Activated T-cell treated with anti-CD3 and anti-CD28 coated beads, Interleukin-2, amount 50 U/mL, for 24 hours (primary cell): ENCODE measurements at regions not wholly inside any gene's neighbourhood (a gene's known extent, or its start where the extent isn't known, plus 50 kb on each side); places are given as distances from the start of the nearest gene placed in this dataset.

Experiments
- DNase-seq: peaks from one replicate; pipeline ENCODE4 v3.0.0-alpha.2; 2020
- H3K27ac Mint-ChIP-seq: 2 replicates; pipeline ENCODE4 v1.8.0; 2020; ENCODE audit warnings: mild to moderate bottlenecking, mixed read lengths
- H3K27me3 Mint-ChIP-seq: 2 replicates; pipeline ENCODE4 v1.8.0; 2020; ENCODE audit warnings: mixed read lengths
- H3K36me3 Mint-ChIP-seq: 2 replicates; pipeline ENCODE4 v1.8.0; 2020; ENCODE audit warnings: low read depth, mixed read lengths
- H3K4me1 Mint-ChIP-seq: 2 replicates; pipeline ENCODE4 v1.8.0; 2020; ENCODE audit warnings: low read depth, mixed read lengths
- H3K4me3 Mint-ChIP-seq: 2 replicates; pipeline ENCODE4 v1.8.0; 2020; ENCODE audit warnings: mild to moderate bottlenecking, moderate library complexity, mixed read lengths
- H3K9me3 Mint-ChIP-seq: 2 replicates; pipeline ENCODE4 v1.8.0; 2020; ENCODE audit warnings: mixed read lengths

DNA sequence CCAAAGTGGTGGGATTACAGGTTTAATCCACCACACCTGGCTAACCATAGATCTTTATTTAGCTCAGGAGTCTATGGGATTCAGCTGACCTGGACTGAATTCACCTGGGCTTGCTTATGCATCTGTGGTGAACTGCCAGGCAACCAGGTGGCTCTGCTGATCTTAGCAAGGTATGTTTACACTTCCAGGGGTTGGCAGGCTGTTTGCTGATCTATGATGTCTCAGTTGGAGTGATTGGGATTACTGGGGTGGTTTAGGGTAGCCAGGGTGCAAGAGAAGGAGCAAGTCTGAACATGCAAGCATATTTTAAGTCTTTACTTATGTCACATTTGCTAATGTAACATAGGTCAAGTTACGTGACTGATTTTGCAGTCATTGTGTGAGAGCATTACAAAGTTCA, 63.6 kb upstream of the JAK2 start:
- H3K27ac Mint-ChIP-seq, result no peak overlapping the region
- no peaks in the 10 kb centered on the region for H3K27me3 Mint-ChIP-seq
- no peaks in the 10 kb centered on the region for H3K36me3 Mint-ChIP-seq
- H3K4me3 Mint-ChIP-seq, result no peak overlapping the region
- H3K4me1 Mint-ChIP-seq, result peaks cover 17% of the 10 kb centered on the region
- no peaks in the 10 kb centered on the region for H3K9me3 Mint-ChIP-seq
- no peak for DNase-seq

DNA sequence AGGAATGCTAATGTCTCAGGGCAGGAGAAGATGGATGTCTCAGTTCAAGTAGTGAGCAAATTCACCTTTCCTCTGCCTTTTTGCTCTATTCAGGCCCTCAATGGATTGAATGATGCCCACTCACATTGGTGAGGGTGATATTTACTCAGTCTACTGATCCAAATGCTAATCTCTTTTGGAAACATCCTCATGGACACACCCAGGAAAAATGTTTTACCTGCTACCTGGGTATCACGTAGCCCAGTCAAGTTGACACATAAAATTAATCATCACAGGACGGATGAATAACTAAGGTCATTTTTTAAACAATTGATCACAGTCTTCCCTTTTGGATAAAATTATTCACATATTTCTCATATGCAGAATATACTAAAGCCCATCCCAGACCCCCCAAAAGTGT, 63.0 kb upstream of the JAK2 start:
- Mint-ChIP-seq H3K4me1 (peaks cover 21% of the 10 kb centered on the region), H3K36me3 (no peaks in the 10 kb centered on the region), H3K27me3 (no peaks in the 10 kb centered on the region), H3K9me3 (no peaks in the 10 kb centered on the region), H3K4me3 (no peak overlapping the region), H3K27ac (no peak overlapping the region)
- no peak for DNase-seq

DNA sequence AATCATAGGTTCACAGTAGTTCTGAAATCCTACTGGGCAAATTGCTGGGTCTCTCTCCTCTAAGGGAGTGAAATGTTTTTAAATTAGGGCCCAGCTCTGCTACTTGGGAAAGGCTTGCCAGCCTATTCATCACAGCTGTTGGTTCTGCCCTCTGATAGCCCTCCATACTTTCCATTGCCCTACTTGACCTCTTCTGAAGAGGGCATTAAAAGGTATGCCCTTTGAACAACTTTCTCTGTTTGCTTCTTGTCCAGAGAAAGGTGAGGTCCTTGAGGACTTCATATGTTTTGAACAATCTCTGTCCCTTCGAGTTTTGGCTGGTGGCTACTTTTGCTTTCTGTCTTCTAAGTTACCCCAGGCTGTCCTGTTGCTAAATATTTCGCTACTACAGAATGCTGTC, 62.3 kb upstream of the JAK2 start:
- H3K9me3 Mint-ChIP-seq, result no peaks in the 10 kb centered on the region
- peaks cover 28% of the 10 kb centered on the region for H3K4me1 Mint-ChIP-seq
- no peaks in the 10 kb centered on the region for H3K36me3 Mint-ChIP-seq
- H3K27ac Mint-ChIP-seq, result no peak overlapping the region
- no peaks in the 10 kb centered on the region for H3K27me3 Mint-ChIP-seq
- H3K4me3 Mint-ChIP-seq, result no peak overlapping the region
- no peak for DNase-seq

DNA sequence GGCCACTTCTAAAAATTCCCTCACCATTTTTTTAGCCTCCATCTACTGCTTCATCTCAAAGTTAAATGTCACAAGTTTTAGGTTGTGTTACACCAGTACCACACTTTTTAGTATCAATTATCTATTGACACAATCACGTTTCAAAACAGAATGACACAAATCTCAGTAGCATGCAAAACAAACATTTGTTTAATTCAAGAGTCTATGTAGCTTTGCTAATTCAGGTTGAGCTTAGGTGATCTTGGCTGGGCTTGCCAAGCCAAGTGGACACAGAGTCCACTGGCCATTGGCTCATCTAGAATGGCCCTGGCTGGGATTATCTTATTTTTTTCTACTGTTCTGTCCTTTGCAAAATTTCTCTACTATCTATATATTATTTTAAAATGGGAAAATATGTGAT, 61.9 kb upstream of the JAK2 start:
- Mint-ChIP-seq H3K9me3 (no peaks in the 10 kb centered on the region), H3K36me3 (no peaks in the 10 kb centered on the region), H3K4me3 (no peak overlapping the region), H3K27ac (no peak overlapping the region), H3K4me1 (peaks cover 29% of the 10 kb centered on the region), H3K27me3 (no peaks in the 10 kb centered on the region)
- DNase-seq, result no peak

DNA sequence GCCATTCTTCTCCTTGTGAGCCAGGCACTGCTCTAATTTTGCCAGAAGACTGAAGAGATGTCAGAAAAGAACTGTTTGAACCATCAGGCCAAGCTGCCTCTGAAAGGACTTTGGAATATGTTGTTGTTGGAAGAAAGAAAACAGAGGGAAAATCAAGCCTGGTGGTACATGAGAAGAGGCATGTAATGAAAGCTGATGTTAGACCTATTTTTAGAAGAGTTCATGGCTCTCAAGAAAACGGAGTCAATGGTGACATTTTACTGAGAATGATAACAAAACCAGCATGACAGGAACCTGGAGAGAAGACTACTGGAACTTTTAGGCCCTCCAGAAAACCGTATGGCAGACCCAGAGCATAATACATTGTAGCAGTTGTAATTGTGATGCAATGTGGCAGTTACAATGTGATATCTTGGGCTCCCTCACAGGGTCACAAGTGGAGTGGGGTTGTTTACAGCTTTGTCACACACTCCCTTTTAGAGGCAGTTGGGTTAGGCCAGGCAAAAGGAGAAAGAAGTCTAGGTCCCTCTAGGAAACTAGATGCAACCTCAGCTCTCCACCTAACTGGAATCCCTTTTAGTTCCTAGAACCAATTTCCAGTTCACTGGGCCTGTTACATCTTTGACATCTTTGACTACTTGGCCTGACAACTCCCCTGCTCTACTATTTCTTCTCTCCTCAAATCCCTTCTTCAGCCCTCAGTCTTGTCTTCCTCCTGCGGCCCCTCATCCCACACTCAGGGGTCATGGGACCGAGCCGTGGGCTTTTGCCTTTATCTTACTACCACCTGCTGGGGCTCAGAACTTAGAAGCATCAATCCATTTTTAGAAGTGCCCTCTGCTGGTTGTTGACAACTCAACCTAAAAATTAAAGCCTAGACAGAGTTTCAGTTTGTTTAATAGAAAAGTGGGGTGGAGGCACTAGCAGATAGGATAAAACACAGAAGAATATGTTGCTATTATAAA, 61.2 kb upstream of the JAK2 start:
- peak; percentile 37 for DNase-seq
- H3K27ac Mint-ChIP-seq, result no peak overlapping the region
- no peaks in the 10 kb centered on the region for H3K36me3 Mint-ChIP-seq

DNA sequence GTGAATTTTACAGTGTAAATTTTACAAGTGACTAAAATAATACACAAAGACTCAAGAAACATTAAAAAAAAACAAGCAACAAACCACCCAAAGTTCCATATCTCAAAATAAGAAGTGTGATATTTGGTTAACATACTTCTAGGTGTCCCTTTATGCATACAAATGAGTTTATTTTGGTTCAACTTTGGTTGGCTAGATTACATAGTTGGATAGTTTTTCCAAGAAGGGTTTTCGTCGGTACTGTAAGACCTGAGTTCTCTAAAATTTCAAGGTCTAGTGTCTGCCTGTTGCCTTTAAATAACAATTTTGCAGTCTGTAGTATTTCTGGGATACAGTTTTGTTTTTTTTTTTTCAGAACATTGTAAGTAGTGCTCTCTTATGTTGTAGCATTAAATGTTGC, 58.8 kb upstream of the JAK2 start:
- H3K27me3 Mint-ChIP-seq, result no peaks in the 10 kb centered on the region
- H3K4me1 Mint-ChIP-seq, result peaks cover 30% of the 10 kb centered on the region
- peak overlapping the region; percentile 33 for H3K27ac Mint-ChIP-seq
- H3K4me3 Mint-ChIP-seq, result no peak overlapping the region
- no peaks in the 10 kb centered on the region for H3K9me3 Mint-ChIP-seq
- DNase-seq, result no peak
- H3K36me3 Mint-ChIP-seq, result no peaks in the 10 kb centered on the region

More for the DNA sequence above, 61.2 kb upstream of the JAK2 start:
- no peaks in the 10 kb centered on the region for H3K9me3 Mint-ChIP-seq
- H3K27me3 Mint-ChIP-seq, result no peaks in the 10 kb centered on the region
- H3K4me3 Mint-ChIP-seq, result no peak overlapping the region
- peaks cover 29% of the 10 kb centered on the region for H3K4me1 Mint-ChIP-seq

DNA sequence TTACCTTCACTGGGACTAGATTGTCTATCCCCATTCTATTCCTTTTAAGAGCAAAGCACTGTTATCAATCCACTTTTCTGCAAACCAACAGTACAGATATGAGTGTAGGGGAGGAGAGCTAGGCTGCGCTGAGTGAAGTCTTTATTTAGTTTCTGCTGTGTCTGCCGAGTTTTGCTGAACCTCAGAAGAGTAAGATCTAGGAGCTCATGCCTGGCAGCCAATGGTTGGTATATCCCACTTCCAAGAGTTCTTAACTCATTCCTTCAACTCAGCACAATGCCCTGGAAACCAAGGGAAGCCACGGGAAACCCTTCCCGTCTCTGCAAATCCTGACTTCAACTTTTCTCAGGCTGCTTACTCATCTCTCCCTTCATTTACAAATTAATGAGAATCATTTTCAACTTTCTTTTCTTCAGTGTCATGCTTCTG, 58.0 kb upstream of the JAK2 start:
- no peak for DNase-seq
- Mint-ChIP-seq H3K4me1 (peaks cover 30% of the 10 kb centered on the region), H3K27me3 (no peaks in the 10 kb centered on the region), H3K9me3 (no peaks in the 10 kb centered on the region), H3K4me3 (no peak overlapping the region), H3K27ac (peak overlapping the region; percentile 28), H3K36me3 (no peaks in the 10 kb centered on the region)

DNA sequence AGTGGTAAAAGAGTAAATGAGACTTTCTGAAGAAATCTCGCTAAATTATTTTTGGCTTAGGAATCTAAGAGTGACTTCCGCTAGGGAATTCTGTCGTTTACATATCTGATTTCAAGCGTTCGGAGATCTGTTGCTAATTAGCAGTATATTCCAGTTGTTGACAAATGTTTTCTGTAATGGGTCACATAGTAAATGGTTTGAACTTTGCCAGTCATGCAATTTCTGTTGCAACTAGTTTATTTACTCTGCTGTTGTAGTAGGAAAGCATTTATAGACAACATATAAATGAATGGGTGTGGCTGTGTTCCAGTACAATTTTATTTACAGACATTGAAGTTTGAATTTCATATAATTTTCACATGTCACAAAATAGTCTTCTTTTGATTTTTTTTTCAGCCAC, 57.4 kb upstream of the JAK2 start:
- DNase-seq, result no peak
- H3K9me3 Mint-ChIP-seq, result no peaks in the 10 kb centered on the region
- H3K4me3 Mint-ChIP-seq, result no peak overlapping the region
- no peaks in the 10 kb centered on the region for H3K27me3 Mint-ChIP-seq
- H3K36me3 Mint-ChIP-seq, result no peaks in the 10 kb centered on the region
- no peak overlapping the region for H3K27ac Mint-ChIP-seq
- H3K4me1 Mint-ChIP-seq, result peaks cover 30% of the 10 kb centered on the region

DNA sequence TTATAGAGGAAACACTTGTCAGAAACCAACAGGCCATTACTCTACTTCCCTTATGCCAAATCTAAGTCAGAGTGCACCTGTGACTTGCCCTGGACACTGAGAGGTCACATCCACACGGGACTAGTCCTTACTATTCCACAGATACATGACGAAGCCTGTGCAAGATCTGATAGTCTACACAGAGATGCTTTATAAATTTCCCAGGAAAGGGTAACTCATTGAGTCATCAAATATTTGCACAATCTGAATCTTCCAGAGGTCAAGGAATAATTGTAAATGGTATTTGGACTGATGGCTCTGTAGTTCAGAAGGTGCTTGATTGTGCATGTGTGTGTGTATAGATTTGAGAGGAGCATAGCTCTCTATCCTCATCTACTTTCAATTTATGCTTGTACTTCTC, 55.2 kb upstream of the JAK2 start:
- H3K27ac Mint-ChIP-seq, result no peak overlapping the region
- H3K27me3 Mint-ChIP-seq, result no peaks in the 10 kb centered on the region
- H3K9me3 Mint-ChIP-seq, result no peaks in the 10 kb centered on the region
- no peaks in the 10 kb centered on the region for H3K36me3 Mint-ChIP-seq
- peaks cover 24% of the 10 kb centered on the region for H3K4me1 Mint-ChIP-seq
- no peak overlapping the region for H3K4me3 Mint-ChIP-seq
- no peak for DNase-seq

DNA sequence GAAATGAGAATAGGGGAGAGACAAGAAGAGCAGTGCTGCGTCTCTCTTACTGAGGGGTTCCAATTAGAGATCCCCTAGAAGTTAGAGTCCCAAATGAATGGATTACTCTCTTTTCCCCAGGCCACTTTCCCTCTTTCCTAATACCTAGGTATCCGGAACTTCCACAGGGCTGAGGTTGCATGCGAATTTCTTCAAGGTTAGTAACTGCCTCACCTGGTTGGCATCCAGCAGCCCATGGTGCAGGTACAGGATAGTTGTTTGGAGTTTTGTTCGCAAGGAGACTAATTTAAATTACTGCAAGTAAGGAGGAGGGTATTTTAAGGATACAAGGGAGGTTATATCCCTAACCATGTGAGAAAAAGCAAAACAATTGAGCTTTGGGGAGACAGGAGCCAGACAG, 52.4 kb upstream of the JAK2 start:
- Mint-ChIP-seq H3K9me3 (no peaks in the 10 kb centered on the region), H3K27me3 (no peaks in the 10 kb centered on the region), H3K27ac (no peak overlapping the region), H3K36me3 (no peaks in the 10 kb centered on the region), H3K4me1 (peaks cover 27% of the 10 kb centered on the region), H3K4me3 (no peak overlapping the region)
- DNase-seq, result no peak

DNA sequence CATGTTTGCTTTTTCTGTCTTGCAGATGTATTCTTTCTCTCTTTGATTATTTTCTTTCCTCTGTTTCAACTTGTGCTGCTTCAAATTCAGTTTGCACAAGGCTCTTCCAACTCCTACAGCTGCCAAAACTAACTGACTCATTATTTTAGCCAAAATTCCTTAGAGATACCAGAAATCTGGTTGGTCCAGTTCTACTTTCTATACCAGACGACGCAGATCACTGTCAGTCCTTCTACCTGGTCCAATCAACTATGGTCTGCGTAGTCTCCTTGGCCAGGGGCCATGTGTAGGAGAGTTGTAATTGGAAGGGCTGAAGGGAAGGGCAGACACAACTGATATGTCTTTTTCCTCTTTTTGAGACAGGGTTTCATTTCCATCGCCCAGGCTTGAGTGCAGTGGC, 51.9 kb upstream of the JAK2 start:
- Mint-ChIP-seq H3K27ac (no peak overlapping the region), H3K9me3 (no peaks in the 10 kb centered on the region), H3K4me1 (peaks cover 29% of the 10 kb centered on the region), H3K27me3 (no peaks in the 10 kb centered on the region), H3K4me3 (no peak overlapping the region), H3K36me3 (no peaks in the 10 kb centered on the region)
- no peak for DNase-seq

DNA sequence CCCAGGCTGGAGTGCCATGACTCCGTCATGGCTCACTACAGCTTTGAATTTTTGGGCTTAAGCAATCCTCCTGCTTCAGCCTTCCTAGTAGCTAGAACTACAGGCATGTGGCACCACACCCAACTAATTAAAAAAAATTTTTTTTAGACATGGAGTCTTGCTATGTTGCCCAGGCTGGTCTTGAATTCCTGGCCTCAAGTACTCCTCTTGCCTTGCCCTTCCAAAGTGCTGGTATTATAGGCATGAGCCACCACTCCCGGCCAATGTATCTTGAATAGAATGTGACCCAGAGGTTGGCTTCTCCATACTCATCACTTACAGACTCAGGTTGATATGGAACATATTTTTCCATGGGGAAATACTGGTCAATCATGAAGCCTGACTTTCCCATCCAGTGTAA, 51.2 kb upstream of the JAK2 start:
- H3K4me1 Mint-ChIP-seq, result peaks cover 36% of the 10 kb centered on the region
- no peaks in the 10 kb centered on the region for H3K9me3 Mint-ChIP-seq
- H3K27me3 Mint-ChIP-seq, result no peaks in the 10 kb centered on the region
- no peak overlapping the region for H3K4me3 Mint-ChIP-seq
- H3K36me3 Mint-ChIP-seq, result no peaks in the 10 kb centered on the region
- DNase-seq, result no peak
- H3K27ac Mint-ChIP-seq, result no peak overlapping the region

DNA sequence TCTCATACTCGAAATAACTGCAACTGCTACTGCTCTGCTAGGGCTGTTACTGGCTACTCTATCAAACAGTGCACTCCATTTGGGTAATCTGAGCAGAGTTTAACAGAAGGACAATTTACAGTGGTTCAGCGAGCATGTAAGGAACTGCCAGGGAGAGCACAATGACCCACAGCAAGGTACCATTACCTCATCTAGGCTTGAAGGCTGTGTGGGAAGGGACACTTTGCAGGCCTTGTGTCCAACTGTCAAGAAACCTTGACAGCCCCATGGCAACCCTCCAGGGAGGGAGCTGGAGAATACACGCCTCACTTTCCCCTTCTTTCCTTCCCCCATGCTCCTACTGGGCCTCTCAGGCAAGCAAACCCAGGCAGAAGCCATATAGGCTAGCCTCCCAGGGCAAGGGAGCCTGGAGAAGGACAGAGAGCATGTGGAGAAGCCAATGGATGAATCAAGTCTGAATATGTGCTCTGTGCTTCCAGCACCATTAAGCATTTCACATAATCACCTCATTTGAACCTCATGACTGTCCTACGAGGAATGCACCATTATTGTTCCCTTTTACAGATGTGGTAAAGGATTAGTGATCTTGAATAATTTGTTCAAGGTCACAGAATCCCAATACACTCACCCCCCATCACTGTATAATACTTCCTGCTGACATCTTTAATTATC, 49.9 kb upstream of the JAK2 start:
- Mint-ChIP-seq H3K27ac (no peak overlapping the region), H3K9me3 (no peaks in the 10 kb centered on the region), H3K27me3 (no peaks in the 10 kb centered on the region), H3K36me3 (no peaks in the 10 kb centered on the region), H3K4me1 (peaks cover 46% of the 10 kb centered on the region), H3K4me3 (no peak overlapping the region)
- no peak for DNase-seq
